ENCODE measurements at regions not wholly inside any gene's neighbourhood (a gene's known extent, or its start where the extent isn't known, plus 50 kb on each side); places are given as distances from the start of the nearest gene placed in this dataset.

- Histone ChIP-seq H3K18ac (ENCODE audit: insufficient read length, low read depth, low read length) (no peak overlapping the region), H4K8ac (replicated peaks; ENCODE audit: insufficient read length, low read depth, low read length) (no peak overlapping the region), H4K5ac (ENCODE audit: insufficient read length, low read depth, low read length) (no peak overlapping the region), H2BK120ac (ENCODE audit: low read depth, low read length, poor library complexity, severe bottlenecking) (no peak overlapping the region), H3K23me2 (ENCODE audit: insufficient read length, low read depth, low read length, poor library complexity, severe bottlenecking) (no peaks in the 10 kb centered on the region), H3K4ac (ENCODE audit: low read depth, low read length) (no peak overlapping the region), H3K79me1 (ENCODE audit: insufficient read depth, low read depth, low read length, poor library complexity, severe bottlenecking) (no peaks in the 10 kb centered on the region), H3K4me1 (ENCODE audit: insufficient read depth, low read length) (no peaks in the 10 kb centered on the region), H2BK15ac (ENCODE audit: low read depth, low read length) (no peak overlapping the region), H2AFZ (ENCODE audit: low read length) (no peak overlapping the region), H4K91ac (ENCODE audit: insufficient read length, low read depth, low read length) (no peak overlapping the region), H2BK5ac (ENCODE audit: insufficient read length, low read length) (no peak overlapping the region), H3K56ac (ENCODE audit: insufficient read length, low read depth, low read length) (no peak overlapping the region), H3K23ac (ENCODE audit: insufficient read length, low read depth, low read length) (no peak overlapping the region), H3K27ac (ENCODE audit: insufficient read length, low read depth, low read length) (no peak overlapping the region), H3K79me2 (ENCODE audit: insufficient read depth, low read length) (no peaks in the 10 kb centered on the region), H2AK5ac (ENCODE audit: insufficient read length, low read length) (no peak overlapping the region), H3K4me2 (ENCODE audit: insufficient read depth, insufficient read length, low read length) (no peak overlapping the region), H3K14ac (ENCODE audit: insufficient read depth, low read length) (no peak overlapping the region), H3K27me3 (ENCODE audit: insufficient read depth, low read length) (no peaks in the 10 kb centered on the region), H3K9ac (ENCODE audit: extremely low read depth, insufficient read length, low read length) (no peak overlapping the region), H3T11ph (ENCODE audit: low read length) (no peak overlapping the region), H3K9me3 (ENCODE audit: control insufficient read depth, low read depth, low read length) (no peaks in the 10 kb centered on the region), H2BK12ac (ENCODE audit: insufficient read length, low read depth, low read length) (no peak overlapping the region), H2BK20ac (ENCODE audit: low read depth, low read length, poor library complexity, severe bottlenecking) (no peak overlapping the region), H4K20me1 (ENCODE audit: control insufficient read depth, insufficient read depth, insufficient read length) (no peaks in the 10 kb centered on the region)
- no peaks in the 10 kb centered on the region; a peak in 2 of 7 replicates for H3K36me3 Mint-ChIP-seq (ENCODE audit: insufficient read depth in 1 of 3, low read depth in 3 of 3)
- H3K27me3 Mint-ChIP-seq (ENCODE audit: low read depth): no peaks in the 10 kb centered on the region
- H3K4me1 Mint-ChIP-seq: peaks cover 0 to 7% of the 10 kb centered on the region in 2 experiments; a peak in 2 of 4 replicates
- H3K27ac Mint-ChIP-seq: peak overlapping the region in 2 of 3 experiments; percentile 42 to 89; a peak in 2 of 7 replicates
- no peak for DNase-seq
- peaks cover 2 to 6% of the 10 kb centered on the region in 2 experiments; a peak in 3 of 5 replicates for H3K9me3 Mint-ChIP-seq
- no CpG with 5 or more reads among the region's 6 CpGs for WGBS (ENCODE audit: extremely low coverage, insufficient read length, low lambda C conversion rate)
- no peak overlapping the region for H3K4me3 Mint-ChIP-seq
- no peak for TF ChIP-seq CTCF (conservative IDR thresholded peaks at IDR 0.05)
Measured at GRCh38 chr9:13705918-13706317, 426.4 kb upstream of the MPDZ start.
